CD4-positive, alpha-beta T cell treated with Interleukin-1 beta for 1 hour (primary cell): ENCODE measurements at regions not wholly inside any gene's neighbourhood (a gene's known extent, or its start where the extent isn't known, plus 50 kb on each side); places are given as distances from the start of the nearest gene placed in this dataset.
"Not testable (repeated sequence)": the region's sequence is repeated elsewhere in the genome, so short reads cannot be mapped to it uniquely, and the experiment has no call there.

ENCODE experiments used
- DNase-seq, 2 donors: peaks; one replicate each; pipeline ENCODE4 v3.0.0-alpha.2; 2020 to 2022

DNA sequence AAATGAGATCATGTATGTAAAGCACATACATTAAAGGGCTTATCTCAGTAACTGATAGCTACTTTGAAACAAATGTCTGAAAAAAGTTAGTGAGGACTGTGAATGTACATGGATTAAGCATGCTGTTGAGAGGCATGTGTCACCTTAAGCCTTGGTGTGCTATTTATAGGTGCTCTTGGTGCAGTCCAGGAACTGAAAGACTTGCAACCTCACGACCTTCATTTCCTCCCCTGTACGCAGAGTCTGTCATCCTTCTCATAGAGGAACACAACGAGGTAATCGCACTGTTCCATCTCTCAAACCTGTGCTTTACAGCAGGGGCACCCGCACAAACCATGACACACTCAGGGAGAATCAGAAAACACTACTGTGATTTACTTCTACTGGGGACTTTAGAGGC is 65.6 kb downstream of the UFM1 start:
- DNase-seq = no peak

DNA sequence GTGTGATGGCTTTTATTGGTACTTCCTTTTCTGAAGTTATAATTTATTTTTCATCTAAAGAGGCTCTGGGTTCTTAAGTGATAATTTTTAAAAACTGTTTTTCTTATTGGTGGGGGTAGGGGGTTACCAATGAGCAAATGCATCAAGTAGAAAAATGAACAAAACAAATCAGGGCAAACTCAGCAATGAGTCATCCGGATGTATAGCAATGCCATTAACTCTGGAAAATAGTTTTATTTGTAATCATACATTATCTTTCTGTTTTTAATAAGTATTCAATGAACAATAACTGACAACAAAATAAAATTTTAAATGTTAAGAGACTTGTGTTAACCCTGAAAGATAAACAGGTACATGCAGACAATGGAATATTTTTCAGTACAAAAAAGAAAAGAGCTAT is 67.6 kb downstream of the UFM1 start:
- DNase-seq = no peak

DNA sequence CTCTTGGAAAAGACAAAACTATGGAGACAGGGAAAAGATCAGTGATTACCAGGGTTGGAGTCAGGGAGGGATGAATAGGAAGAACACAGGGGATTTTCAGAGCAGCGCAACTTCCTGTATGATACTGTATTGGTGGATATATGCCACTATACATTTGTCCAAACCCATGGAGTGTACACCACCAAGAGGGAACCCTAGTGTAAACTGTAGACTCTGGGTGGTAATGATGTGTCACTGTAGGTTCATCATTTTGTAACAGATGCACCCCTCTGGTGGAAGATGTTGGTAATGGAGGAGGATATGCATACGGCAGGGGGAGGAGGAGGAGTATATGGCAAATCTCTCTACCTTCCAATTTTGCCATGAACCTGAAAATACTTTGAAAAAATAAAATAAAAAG is 68.1 kb downstream of the UFM1 start:
- no peak for DNase-seq

DNA sequence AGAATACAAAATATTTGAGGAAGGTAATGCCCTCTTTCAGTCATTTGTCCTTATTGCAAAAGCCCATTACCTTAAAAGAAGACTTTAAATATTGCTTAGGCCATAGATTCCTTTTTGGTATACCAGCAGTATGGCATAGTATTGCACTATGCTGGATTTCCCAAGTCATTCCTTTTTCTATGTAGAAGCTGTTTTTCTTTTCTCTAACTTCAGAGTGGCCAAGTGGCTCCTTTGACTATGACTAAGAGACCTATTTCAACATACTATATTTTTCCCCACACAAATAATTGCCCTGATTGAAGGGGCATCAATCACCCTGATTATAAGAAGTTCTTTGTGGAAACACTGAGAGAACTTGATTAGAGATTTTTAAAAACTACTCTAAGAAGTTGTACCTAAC is 68.6 kb downstream of the UFM1 start:
- DNase-seq = no peak

DNA sequence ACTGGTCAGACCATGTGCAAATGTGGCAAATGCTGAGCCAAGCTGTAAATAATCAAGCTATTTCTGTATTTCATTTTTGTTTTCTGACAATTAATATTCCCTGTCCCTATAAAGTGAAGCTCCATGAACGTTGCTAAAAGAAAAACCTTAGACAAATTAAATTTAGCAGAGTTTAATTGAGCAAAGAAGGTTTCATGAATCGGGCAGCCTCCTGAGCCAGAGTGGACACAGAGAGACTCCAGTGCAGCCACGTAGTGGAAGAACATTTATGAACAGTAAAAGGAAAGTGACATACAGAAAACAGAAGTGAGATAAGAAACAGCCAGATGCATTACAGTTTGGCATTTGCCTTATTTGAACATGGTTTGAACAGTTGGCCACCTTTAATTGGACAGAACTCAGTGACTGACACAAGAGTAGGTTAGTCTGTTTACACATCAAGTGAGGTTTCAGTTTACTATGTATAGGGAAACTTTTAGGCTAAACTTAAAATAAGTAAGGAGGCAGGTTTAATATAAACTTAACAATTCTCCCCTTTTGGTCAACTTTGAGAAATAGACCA is 69.7 kb downstream of the UFM1 start:
- no peak for DNase-seq

DNA sequence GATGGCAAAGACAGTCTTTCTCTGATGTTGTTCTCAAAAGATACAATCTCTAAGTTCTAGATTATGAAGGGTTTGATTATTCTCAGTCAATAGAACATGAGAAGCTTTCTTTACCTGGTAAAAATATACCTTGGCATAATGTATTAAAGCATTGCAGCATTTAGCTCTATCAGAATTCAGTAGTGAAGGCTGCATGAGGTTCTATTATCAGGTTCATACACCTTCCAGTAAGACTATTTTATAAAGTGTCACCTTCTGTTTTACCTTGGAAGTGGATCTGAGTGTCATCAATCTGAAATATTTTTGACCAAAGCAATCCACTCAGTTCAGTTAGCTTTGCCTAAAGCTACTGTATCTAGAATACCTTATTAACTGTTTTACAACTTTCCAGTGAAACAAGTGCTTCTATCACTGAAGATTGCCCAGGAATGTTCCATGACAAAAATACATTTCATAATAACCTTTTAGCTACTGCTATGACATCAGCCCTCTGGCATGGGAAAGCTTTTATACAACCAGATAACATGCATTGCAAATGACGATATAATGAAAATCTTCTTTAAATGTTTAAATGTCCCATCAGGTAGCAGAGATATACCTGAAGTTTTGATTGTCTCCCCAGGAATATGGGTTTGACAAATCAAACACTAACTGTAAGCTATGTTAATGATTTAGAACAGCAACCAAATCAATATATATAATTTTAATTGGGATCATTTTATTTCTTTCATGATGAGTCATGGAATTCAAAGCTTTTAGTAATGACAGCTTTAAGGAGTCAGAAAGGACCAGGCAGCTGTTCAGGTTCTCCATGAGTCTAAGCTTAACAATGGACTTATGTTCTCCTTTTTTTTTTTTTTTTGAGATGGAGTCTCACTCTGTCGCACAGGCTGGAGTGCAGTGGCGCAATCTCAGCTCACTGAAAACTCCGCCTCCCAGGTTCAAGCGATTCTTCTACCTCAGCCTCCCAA is 72.2 kb downstream of the UFM1 start:
- DNase-seq = no peak

DNA sequence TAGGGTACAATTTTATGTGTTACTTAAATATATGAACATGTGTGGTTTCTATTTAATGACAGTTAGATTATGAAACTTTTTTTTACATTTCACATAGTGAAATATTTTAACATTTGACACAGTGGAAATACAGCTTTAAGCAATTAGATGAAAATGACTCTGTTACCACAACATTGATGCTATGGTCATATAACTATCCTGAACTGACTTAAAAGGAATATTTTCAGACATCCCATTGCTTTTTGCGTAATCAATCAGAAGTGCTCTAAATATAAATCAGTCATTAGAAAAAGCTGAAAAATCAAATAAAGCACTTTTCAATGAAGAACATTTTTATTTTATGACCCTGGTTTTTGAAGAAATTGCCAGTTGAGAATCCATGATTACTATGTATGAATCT is 80.3 kb downstream of the UFM1 start:
- no peak for DNase-seq

DNA sequence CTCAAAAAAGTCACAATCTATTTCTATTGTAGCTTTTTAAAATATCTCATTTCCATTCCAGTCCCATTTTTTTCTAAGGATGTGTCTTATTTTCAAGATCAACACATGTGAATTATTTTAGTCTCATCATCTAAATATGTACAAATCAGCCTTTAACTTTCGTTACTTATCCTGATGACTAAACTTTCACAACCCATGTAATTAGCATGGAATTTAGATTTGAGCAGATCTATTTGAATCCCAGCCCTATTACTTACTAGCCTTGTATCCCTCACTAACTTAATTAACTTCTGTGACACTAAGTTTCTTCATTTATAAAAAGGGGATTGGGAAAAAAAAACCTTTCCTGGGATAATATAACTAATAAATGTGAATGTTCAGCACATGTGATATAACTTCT is 81.1 kb downstream of the UFM1 start:
- no peak for DNase-seq

DNA sequence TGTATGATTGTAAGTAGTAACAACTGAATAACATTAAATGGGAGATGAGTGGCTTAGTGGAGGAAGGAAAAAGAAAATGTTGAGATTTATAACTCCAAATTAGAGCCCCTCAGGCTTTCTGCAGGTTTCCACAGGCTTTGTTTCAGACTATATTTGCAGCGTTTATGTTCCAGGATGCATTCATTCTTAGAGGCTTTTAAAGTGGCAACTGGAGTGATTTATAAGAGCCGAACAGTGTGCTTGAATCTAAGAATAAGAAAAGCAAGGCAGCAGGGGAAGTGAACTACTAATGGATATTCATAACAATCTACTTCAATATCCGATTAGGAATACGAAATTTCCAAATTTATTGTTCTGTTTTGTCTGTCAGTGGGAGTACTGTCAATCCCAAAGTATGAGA is 91.0 kb downstream of the UFM1 start:
- no peak for DNase-seq

DNA sequence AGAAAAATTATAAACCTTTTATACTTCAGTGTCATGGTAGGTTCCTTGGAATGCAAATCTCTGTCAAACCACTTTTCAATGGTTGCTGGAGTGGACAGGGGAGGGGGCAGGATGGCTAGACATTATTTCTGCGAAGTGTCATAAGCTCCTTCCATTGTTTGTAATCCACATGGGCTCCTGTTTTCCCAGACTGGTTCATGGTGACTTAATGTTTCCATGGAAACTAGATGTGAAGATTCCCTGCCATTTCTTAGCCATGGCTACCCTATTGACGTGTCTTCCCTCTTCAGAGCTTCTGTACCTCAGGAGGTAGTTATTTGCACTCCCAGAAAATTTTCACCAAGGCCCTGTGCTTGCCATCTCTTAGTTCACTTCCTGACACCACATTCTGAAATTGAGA is 95.3 kb downstream of the UFM1 start:
- no peak for DNase-seq

DNA sequence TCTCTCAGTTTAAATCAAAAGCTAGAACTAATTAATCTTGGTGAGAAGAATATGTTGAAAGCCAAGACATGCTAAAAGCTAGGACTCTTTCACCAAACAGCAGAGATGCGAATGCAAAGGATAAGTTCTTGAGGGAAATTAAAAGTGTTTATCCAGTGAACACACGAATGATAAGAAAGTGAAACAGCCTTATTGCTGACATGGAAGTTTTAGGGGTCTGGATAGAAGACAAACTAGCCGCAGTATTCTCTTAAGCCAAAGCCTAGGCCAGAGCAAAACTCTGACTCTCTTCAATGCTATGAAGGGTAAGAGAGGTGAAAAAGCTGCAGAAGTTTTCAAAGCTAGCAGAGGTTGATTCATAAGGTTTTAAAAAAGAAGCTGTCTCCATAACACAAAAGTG is 103.0 kb downstream of the UFM1 start:
- no peak for DNase-seq

DNA sequence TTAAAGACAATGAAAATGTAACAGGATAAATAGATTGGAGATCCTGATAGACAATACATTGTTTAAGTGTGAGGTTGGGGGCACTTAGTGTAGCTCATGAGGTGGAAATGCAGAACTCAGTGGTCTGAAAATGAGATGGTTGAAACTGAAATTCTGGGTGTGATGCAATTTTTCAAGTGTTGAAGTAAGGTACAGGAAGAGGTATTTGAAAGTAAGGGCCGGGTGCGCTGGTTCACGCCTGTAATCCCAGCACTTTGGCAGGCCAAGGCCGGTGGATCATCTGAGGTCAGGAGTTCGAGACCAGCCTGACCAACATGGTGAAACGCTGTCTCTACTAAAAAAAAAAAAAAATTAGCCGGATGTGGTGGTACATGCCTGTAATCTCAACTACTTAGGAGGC is 113.0 kb downstream of the UFM1 start:
- DNase-seq = no peak

DNA sequence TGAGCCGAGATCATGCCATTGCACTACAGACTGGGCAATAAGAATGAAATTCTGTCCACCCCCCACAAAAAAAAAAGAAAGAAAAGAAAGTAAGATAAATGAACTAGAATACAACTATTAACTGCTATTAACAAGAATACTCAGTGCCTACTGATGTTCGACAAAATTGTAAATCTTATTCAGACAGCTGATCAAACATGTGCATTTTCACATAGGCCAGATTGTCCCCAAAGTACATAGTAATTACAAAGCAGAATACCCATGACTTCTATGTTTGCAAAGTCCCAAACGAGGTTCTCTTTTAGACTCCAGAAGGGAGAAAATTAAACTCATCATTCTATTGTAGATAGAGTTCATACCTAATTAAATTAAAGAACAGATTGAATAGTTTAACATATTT is 113.4 kb downstream of the UFM1 start:
- no peak for DNase-seq

DNA sequence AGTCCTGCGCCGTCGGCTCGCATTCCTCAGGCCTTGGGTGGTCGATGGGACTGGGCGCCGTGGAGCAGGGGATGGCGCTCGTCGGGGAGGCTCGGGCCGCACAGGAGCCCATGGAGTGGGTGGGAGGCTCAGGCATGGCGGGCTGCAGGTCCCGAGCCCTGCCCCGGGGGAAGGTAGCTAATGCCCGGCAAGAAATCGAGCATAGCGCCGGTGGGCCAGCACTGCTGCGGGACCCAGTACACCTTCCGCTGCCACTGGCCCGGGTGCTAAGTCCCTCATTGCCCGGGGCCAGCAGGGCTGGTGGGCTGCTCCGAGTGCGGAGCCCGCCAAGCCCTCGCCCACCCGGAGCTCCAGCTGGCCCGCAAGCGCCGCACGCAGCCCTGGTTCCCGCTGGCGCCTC is 122.8 kb downstream of the UFM1 start:
- DNase-seq = not testable (repeated sequence)

DNA sequence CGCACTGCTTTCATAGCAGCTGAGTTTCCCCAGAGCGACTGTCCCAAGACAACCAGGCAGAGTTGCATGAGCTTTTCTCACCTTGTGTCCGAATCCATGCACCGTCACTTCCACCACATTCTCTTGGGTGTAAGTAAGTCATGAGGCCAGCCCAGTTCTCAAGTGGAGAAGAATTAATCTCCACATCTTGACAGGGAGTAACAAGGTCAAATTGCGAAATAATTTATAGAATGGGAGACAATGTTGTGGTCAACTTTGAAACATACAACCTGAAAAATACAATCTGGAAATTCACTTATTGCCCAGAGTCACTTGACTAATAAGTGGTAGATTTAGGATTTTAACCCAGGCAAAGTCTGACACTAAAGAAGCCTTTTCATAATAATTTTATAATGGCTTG is 123.7 kb downstream of the UFM1 start:
- no peak for DNase-seq

DNA sequence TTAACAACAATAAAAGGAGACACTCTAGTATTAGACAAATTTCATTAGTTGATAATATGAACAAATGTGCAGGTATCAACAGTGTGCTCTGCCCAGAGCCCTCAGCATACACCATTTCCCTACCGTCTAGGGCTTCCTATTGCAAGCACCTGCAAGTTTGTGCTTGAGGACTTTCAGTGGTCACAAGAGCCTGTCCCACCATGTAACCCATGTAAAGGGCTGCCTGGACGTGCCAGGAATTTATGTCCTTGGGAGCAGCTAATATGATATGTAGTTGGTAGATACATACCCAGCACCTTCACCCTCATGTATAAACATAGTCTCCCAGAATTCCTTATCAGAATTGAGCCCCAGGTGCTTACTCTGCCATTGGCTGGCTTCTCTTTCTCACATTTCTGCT is 128.0 kb downstream of the UFM1 start:
- no peak for DNase-seq

DNA sequence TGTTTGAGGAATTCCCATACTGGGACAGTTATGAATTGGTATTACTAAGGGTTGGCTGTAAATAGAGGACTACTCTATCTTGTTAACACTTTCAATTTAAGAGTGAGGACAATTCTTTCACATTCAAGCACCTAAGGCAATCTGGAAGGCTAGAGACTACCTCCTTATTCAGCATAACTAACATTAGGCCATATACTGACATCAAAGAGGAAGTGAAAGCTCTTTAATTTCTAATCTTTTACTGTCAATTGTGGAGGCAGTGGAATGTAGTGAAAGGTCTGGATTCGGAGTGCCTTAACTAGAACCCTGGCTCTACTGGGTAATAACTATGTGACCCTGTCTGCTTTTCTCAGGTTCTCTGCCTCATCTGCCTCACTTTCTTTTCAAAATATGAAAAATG is 134.0 kb downstream of the UFM1 start:
- no peak for DNase-seq

DNA sequence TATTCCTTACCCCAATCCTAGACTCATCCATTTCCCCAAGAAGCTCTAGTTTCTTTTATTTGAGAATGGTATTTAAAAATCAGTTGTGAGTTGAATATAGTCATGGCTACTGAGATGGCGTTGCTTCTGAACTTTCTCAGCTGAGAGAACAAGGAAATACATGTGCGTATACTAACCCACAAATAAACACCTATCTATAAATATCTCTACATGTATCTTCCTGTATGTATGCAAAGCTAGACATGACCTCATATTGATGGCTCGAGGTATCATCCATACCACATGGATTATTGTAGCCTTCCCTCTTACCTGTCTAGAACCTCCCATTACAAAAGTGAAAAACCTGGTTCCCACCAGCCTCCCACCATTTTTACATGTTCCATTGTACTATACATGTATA is 141.0 kb downstream of the UFM1 start:
- DNase-seq = no peak

DNA sequence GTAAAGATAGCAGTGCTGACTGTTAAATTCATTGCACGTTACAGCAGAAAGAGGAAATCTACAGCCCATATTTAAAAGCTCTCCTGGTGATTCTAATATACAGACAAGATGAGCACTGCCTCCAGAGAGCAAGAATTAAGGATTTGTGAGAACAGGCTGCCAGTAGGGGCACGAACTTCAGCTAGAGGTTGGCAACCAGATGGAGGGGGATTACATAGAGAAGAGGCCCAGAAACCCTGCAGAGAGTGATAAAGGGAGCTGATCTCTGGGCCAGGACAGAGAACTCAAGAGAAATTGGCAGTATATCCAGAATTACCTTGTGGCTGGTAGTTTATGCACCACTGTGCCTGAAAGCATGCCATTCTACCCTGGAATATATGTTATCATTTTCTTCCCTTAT is 144.8 kb downstream of the UFM1 start:
- DNase-seq = no peak

DNA sequence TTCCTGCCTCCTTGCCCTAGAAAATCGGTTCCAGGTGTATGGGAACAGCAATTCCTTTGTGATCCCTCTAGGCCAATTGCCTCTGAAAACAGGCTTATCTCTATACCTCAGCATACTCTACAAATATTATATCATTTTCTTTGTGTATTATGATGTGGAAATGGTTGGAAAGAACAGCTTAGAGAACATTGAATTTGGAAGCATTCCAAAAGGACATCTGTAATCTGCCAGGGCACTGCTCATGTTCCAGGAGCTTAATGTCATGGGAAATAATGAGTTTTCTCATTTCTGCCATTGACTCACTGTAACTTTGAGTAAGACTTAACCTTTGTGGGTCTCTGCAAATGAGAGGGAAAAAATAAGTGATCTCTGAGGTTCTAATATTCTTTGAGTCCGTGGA is 147.3 kb downstream of the UFM1 start:
- DNase-seq = no peak

DNA sequence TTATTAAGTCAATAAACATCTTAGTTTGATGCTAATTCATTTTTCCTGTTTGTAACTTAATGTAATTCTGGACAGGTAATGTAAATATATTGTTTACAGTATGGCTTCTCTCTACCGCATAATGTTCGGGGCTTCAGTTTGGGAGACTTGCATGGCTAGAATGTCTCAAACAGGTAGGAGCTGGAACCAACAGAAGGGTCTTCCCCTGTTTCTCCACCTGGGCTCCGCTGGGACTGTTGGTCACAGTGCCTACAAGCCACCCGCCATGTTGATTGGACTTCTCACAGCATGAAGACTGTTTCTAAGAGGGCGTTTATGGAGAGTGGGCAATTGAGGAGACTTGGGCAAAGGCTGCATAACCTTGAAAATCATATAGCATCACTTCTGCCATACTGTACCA is 148.6 kb downstream of the UFM1 start:
- DNase-seq = no peak

DNA sequence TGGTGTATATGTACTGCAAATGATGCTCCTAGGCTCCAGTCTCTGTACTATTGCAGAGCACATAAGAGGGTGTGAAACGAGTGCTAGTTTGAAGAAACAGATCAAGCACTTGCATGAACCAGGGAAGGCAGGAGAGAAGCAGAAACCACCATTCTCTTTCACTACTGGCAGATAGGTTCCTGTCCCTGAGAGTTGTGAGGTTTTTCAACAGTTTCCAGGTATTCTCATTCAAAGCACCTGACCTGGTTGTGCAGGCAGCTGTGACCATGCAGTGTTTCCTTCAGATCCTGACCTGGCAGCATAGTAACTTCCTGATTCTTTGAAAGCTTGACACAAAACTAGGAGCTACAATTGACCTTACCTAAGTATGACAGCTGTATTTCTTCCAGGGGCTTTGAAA is 164.9 kb downstream of the UFM1 start:
- DNase-seq = no peak

DNA sequence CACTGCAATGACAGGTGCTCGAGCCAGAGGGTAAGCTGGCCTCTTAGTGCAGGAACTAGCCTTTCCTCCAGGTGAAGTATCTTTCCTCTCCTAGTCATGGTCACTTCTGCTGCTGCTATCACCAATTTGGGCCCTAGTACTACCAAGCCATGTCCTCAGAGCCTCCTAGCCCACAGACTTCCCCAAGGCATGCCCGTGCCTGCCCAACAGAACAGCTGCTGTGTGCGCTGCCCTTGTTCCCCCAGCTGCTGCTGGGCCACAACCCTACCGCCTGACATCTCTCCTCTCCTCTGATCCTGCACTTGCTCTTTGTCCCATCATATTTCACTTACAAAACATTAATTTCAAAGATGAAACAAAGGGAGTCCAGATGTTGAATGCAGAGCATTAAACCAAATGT is 168.5 kb upstream of the FREM2 start:
- DNase-seq = no peak

DNA sequence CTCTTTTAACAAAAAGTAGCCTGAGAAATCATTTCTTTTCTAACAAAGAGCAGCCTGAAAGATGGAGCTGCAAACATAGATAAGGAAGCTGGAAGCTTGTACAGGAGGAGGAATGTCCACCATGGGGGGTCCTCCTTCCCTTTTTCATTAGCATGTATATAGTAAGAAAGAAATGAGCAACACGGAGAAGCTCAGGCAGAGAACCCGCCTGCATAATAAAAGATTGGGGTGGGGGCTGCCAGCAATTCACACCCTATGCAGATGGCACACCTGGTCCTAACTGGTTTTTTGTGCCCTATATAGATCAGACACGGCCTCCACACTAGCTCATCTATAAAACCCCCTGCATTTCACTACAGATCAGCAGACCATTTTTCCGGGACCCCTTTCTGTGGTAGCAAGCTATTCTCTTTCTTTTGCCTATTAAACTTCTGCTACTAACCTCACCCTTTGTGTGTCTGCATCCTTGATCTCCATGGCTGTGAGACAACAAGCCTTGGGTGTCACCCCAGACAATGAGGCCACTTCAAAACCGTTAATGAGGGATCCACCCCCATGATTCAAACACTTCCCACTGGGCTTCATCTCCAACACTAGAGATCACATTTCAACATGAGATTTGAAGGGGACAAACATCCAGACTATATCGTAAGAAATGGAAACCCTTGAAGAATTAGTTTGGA is 167.5 kb upstream of the FREM2 start:
- DNase-seq = no peak
